Smooth muscle cell (in vitro differentiated cells): ENCODE measurements at regions not wholly inside any gene's neighbourhood (a gene's known extent, or its start where the extent isn't known, plus 50 kb on each side); places are given as distances from the start of the nearest gene placed in this dataset.

Experiments
- DNase-seq: peaks from one replicate; lab custom pipeline; 2025; ENCODE audit not compliant: unreplicated experiment; lab: John Stamatoyannopoulos, UW
- H2AFZ ChIP-seq: fragments of 200-600 bp; sonication (generic); 2 replicates; pipeline ENCODE4 v1.6.0; 2016; ENCODE audit warnings: antibody characterized with exemption, low read depth, mild to moderate bottlenecking
- H3F3A ChIP-seq: fragments of 200-600 bp; sonication (generic); 2 replicates; pipeline ENCODE4 v1.6.0; 2017; ENCODE audit warnings: antibody characterized with exemption, low read depth
- H3K27ac ChIP-seq: fragments of 200-600 bp; sonication (generic); 2 replicates; pipeline ENCODE4 v1.5.1; 2016; ENCODE audit warnings: low read depth, mild to moderate bottlenecking
- H3K27me3 ChIP-seq: fragments of 200-600 bp; sonication (generic); 2 replicates; pipeline ENCODE4 v1.6.1; 2016; ENCODE audit warnings: low read depth, mild to moderate bottlenecking
- H3K36me3 ChIP-seq: fragments of 200-600 bp; sonication (generic); 2 replicates; pipeline ENCODE4 v1.5.1; 2016; ENCODE audit warnings: low read depth
- H3K4me1 ChIP-seq: fragments of 200-600 bp; sonication (generic); 2 replicates; pipeline ENCODE4 v1.5.1; 2016; ENCODE audit warnings: low read depth
- H3K4me2 ChIP-seq: fragments of 200-600 bp; sonication (generic); 2 replicates; pipeline ENCODE4 v1.6.0; 2016; ENCODE audit warnings: mild to moderate bottlenecking
- H3K4me3 ChIP-seq: fragments of 200-600 bp; sonication (generic); 2 replicates; pipeline ENCODE4 v1.5.1; 2016; ENCODE audit warnings: mild to moderate bottlenecking
- H3K79me2 ChIP-seq: fragments of 200-600 bp; sonication (generic); 2 replicates; pipeline ENCODE4 v1.6.0; 2016; ENCODE audit warnings: low read depth, mild to moderate bottlenecking
- H3K9ac ChIP-seq: fragments of 200-600 bp; sonication (generic); 2 replicates; pipeline ENCODE4 v1.6.0; 2016; ENCODE audit warnings: low read depth
- H3K9me3 ChIP-seq: fragments of 200-600 bp; sonication (generic); replicated peaks from 2 replicates; pipeline ENCODE4 v1.5.1; 2016; ENCODE audit warnings: low read depth
- H4K20me1 ChIP-seq: fragments of 200-600 bp; sonication (generic); 2 replicates; pipeline ENCODE4 v1.6.0; 2016; ENCODE audit warnings: low read depth
- CTCF ChIP-seq: fragments of 200-600 bp; sonication (generic); IDR thresholded peaks from 2 replicates; pipeline ENCODE4 v1.5.1; 2017; ENCODE audit warnings: borderline replicate concordance, mild to moderate bottlenecking, antibody characterized with exemption; ENCODE audit not compliant: insufficient read depth, poor library complexity, severe bottlenecking
- WGBS: methylation state at CpG from one replicate; pipeline ENCODE4 v1.1.7; 2016; ENCODE audit warnings: low lambda C conversion rate; 5-methylcytosine and 5-hydroxymethylcytosine counted together

- no peak for DNase-seq
Measured at GRCh38 chr1:166354406-166354805, 187.6 kb upstream of the FAM78B start.

GRCh38 chr1:166365081-166365480 lies 198.3 kb upstream of the FAM78B start:
- Histone ChIP-seq H4K20me1 (no peaks in the 10 kb centered on the region), H3K27ac (no peak overlapping the region), H3F3A (no peaks in the 10 kb centered on the region), H3K4me3 (no peak overlapping the region), H2AFZ (no peak overlapping the region), H3K36me3 (no peaks in the 10 kb centered on the region), H3K79me2 (no peaks in the 10 kb centered on the region), H3K9ac (no peak overlapping the region), H3K27me3 (no peaks in the 10 kb centered on the region), H3K4me2 (no peak overlapping the region), H3K4me1 (no peaks in the 10 kb centered on the region), H3K9me3 (no peaks in the 10 kb centered on the region)
- DNase-seq, result no peak
- WGBS, result 76% methylated on average over 4 of the region's 4 CpGs
- no peak for TF ChIP-seq CTCF

More at GRCh38 chr1:166354406-166354805, 187.6 kb upstream of the FAM78B start:
- Histone ChIP-seq H4K20me1 (no peaks in the 10 kb centered on the region), H3K27ac (no peak overlapping the region), H3K27me3 (no peaks in the 10 kb centered on the region), H3K9me3 (no peaks in the 10 kb centered on the region), H3K9ac (no peak overlapping the region), H3K79me2 (no peaks in the 10 kb centered on the region), H3K36me3 (no peaks in the 10 kb centered on the region), H2AFZ (no peak overlapping the region), H3K4me2 (no peak overlapping the region), H3K4me1 (no peaks in the 10 kb centered on the region), H3F3A (no peaks in the 10 kb centered on the region), H3K4me3 (no peak overlapping the region)
- TF ChIP-seq CTCF, result no peak
- 52% methylated on average over 4 of the region's 4 CpGs for WGBS

DNA sequence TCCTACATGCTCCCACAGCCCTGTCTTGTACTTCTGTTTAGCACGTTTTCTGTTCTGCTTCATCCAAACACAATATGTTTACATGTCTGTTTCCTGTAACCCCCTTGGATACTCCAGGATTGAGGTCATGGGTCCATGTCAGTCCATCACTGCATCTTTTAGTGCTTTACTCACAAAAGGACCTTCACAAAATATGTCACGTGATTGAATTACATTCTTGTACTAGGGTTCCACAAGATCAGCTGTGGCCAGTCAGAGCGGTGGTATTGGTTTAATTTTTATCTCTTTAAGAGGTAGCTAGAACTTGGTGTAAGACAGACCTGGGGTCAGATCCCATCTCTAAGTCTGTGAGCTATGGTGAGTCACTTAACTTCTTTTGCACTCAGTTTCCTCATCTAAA lies 201.2 kb upstream of the FAM78B start:
- Histone ChIP-seq H3K9ac (no peak overlapping the region), H3K4me1 (no peaks in the 10 kb centered on the region), H2AFZ (no peak overlapping the region), H3F3A (no peaks in the 10 kb centered on the region), H3K9me3 (no peaks in the 10 kb centered on the region), H3K4me2 (no peak overlapping the region), H3K36me3 (no peaks in the 10 kb centered on the region), H3K27me3 (no peaks in the 10 kb centered on the region), H3K27ac (no peak overlapping the region), H4K20me1 (no peaks in the 10 kb centered on the region), H3K4me3 (no peak overlapping the region), H3K79me2 (no peaks in the 10 kb centered on the region)
- WGBS, result 70% methylated on average over 3 of the region's 3 CpGs
- no peak for DNase-seq
- TF ChIP-seq CTCF, result no peak

GRCh38 chr1:166377896-166378295 lies 211.1 kb upstream of the FAM78B start:
- no peaks in the 10 kb centered on the region for H3K9me3 ChIP-seq

More at GRCh38 chr1:166377896-166378295, 211.1 kb upstream of the FAM78B start:
- H3K4me2 ChIP-seq, result peak overlapping the region; percentile 11
- no peak overlapping the region for H3K4me3 ChIP-seq
- DNase-seq, result no peak
- no peaks in the 10 kb centered on the region for H3F3A ChIP-seq
- no peaks in the 10 kb centered on the region for H4K20me1 ChIP-seq
- no peak overlapping the region for H3K27ac ChIP-seq
- no peak for TF ChIP-seq CTCF
- H3K36me3 ChIP-seq, result no peaks in the 10 kb centered on the region
- no peaks in the 10 kb centered on the region for H3K4me1 ChIP-seq
- 51% methylated on average over 4 of the region's 4 CpGs for WGBS
- H3K9ac ChIP-seq, result no peak overlapping the region
- H3K79me2 ChIP-seq, result no peaks in the 10 kb centered on the region
- no peak overlapping the region for H2AFZ ChIP-seq
- H3K27me3 ChIP-seq, result no peaks in the 10 kb centered on the region
